HG03432 (cell line): ENCODE measurements at regions not wholly inside any gene's neighbourhood (a gene's known extent, or its start where the extent isn't known, plus 50 kb on each side); places are given as distances from the start of the nearest gene placed in this dataset.
"Not testable (repeated sequence)": the region's sequence is repeated elsewhere in the genome, so short reads cannot be mapped to it uniquely, and the experiment has no call there.

Source experiments
- ATAC-seq: cut with Tn5 transposase; IDR thresholded peaks from one replicate; pipeline ENCODE4 v1.9.1; 2021; ENCODE audit warnings: mild to moderate bottlenecking, moderate library complexity; ENCODE audit not compliant: unreplicated experiment

DNA sequence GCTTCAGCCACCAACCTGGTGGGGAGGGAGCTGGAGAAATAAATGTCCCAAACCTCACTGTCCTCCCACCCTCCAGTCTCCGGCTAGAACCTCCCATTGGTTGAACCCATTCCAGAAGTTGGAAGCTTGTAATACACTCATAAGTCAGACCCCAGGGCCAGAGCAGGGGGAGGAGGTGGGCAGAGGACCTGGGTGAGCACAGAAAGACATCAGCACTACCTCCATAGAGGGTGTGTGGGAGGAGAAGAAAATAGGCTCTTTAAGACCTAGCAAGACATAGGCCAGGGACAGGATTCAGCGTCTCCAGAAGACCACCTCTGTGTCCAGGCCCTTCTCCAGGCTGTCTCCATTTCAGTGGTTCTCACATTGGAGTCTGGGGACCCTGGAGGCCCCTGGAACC is 73.3 kb upstream of the TOP1 start:
- ATAC-seq = no peak

- not testable (repeated sequence) for ATAC-seq
Observed at GRCh38 chr20:40955826-40956225, 72.8 kb upstream of the TOP1 start.

GRCh38 chr20:40956542-40957264 is 71.9 kb upstream of the TOP1 start:
- ATAC-seq = no peak

- ATAC-seq = no peak
Observed at GRCh38 chr20:40957265-40957760, 71.3 kb upstream of the TOP1 start.

GRCh38 chr20:40958598-40958997 is 70.0 kb upstream of the TOP1 start:
- no peak for ATAC-seq

DNA sequence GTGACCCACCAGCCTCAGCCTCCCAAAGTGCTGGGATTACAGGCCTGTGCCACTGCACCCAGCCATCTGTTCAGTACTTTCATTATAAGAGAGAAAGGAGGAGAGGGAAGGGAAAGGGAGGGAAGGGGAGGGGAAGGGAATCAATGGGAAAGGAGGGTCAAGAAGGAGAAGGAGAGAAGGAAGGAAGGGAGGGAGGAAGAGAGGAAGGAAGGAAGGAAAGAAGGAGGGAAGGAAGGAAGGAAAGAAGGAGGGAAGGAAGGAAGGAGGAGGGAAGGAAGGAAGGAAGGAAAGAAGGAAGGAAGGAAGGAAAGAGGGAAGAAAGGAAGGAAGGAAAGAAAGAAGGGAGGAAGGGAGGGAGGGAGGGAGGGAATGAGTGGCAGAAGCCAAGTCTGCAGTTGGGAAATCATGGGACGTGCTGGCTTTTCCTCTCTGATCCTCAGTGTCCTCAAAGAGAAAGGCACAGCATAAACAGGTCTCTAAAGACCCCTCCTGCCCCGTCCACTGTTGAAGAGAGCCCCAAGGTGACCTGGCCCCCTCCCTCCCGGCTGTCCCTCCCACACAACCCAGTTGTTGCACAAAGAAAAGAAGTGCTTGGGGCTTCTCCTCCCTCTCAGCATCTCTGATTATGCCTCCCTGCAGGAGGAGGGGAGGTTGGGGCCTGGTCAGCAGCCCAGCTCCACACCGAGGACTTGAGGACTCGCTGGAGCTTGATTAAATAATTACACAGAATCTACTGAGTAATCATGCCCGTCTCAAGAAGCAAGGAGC is 69.1 kb upstream of the TOP1 start:
- ATAC-seq = no peak

- ATAC-seq = no peak
Observed at GRCh38 chr20:40960101-40960500, 68.5 kb upstream of the TOP1 start.

DNA sequence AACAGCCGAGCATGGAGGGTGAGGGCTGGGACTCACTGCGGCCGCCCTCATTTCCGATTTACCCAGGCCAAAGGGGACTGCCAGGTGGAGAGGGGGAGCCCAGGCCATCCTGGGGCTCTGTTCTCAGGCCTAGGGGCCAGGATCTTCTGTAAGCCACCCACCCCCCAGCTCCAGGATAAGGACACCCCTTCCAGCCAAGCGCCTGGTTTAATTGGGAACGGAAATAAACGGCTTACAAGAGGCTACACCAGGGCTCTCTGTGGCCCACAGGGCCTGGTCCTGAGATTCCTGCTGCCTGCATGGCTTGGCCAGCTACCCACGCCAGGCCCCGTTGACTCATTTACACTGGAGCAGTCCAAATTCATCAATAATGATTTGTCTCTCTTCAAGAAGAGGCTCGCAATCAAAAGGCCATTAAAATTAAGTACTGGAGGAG is 68.1 kb upstream of the TOP1 start:
- no peak for ATAC-seq

GRCh38 chr20:40961176-40961575 is 67.4 kb upstream of the TOP1 start:
- ATAC-seq = no peak

GRCh38 chr20:40961686-40962640 is 66.7 kb upstream of the TOP1 start:
- no peak for ATAC-seq

DNA sequence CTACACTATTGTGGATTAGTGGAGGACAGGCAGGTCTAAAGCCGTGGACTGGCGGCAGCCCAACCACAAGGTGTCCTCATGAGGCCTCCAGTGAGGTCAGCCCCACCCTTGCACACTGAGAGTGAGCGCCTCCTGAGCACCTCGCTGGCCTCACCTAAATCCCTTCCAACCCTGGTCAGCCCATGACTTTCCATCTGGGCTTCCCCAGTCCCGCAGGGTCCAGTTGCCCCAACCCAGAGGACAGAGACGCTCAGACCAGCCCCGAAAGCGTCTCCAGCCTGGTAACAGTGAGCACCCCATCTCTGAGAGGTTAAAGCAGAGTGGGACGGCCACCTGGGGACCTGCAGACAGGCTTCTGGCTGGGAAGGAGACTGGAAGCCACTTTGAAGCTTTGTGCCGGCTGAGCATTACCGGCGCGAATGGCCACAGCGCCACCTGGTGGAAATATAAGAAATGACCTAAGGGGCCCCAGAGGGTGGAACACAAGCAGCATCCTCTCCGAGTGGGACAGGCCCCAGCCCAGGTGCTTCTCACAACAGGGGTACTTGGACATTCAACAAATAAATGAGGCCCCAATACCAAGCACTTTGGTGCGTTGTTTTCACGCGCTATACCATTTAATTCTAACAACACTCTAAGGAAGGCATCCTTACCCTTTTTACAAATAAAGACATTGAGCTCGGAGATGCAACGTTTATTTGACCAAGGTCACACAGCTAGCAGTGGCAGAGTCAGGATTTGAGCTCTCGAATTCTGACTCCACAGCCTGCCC is 65.7 kb upstream of the TOP1 start:
- ATAC-seq = peak; percentile 67

DNA sequence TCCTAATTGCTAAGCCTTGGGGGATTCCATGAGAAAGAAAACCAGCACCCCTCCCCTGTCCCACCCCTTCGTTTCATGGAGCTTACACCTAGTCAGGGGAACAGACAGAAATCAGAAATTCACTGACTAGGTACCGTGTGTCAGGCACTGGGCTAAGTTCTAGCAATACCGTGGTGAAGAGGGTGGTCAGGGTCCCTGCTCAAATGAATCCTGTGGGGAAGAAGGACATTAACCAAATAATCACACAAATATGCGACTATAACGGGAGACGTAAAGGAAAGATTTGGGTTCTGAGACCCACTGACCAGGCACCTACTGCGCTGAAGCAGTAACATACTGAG is 65.1 kb upstream of the TOP1 start:
- ATAC-seq = no peak

- no peak for ATAC-seq
Observed at GRCh38 chr20:40965671-40966070, 63.0 kb upstream of the TOP1 start.

GRCh38 chr20:40966103-40966502 is 62.5 kb upstream of the TOP1 start:
- peak; percentile 52 for ATAC-seq

- no peak for ATAC-seq
Observed at GRCh38 chr20:40966516-40967185, 62.0 kb upstream of the TOP1 start.

GRCh38 chr20:40967700-40968099 is 60.9 kb upstream of the TOP1 start:
- no peak for ATAC-seq

- peak; percentile 80 for ATAC-seq
Observed at GRCh38 chr20:40968816-40969562, 59.6 kb upstream of the TOP1 start.

- ATAC-seq = no peak
Observed at GRCh38 chr20:40970218-40970617, 58.4 kb upstream of the TOP1 start.

DNA sequence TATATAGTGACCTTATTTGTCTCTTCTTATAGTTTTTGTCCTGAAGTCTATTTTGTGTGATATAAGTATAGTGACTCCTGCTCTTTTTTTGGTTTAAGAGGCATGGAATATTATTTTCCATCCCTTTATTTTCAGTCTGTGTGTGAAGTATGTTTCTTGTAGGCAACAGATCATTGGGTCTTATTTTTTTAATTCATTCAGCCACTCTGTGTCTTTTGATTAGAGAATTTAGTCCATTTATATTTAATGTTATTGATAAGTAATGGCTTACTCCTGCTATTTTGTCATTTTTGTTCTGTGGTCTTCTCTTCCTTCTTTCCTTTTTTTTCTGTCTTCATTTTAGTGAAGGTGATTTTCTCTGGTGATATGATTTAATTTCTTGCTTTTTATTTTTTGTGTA is 51.4 kb upstream of the TOP1 start:
- no peak for ATAC-seq
